ENCODE measurements at regions not wholly inside any gene's neighbourhood (a gene's known extent, or its start where the extent isn't known, plus 50 kb on each side); places are given as distances from the start of the nearest gene placed in this dataset.

DNA sequence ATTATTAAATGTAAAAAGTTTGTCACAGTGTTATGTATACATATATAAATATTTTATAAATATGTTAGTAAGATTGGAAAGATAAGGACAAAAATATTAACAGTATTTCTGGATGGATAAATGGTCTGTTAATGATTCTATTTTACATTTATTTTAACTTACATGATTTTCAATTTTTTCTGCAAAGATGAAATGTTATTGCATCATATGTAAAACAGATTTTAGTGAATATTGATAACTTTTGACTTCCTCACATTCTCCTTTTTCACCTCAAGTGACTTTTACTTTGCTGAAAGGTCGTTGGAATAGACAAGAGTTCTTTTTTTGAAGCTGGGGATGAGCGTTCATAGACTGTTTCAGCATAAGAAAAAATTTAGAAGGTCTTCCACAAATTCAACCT, 1554.7 kb upstream of the TENM4 start:
- no peak overlapping the region for H2BK12ac ChIP-seq (ENCODE audit: low read length in 2 of 2)
- H3K23ac ChIP-seq (ENCODE audit: low read length in 2 of 2) = no peak overlapping the region
- no peak for DNase-seq
- no peak overlapping the region for H3K14ac ChIP-seq (ENCODE audit: low read length in 2 of 2)
- 90% methylated on average over 1 of the region's 2 CpGs for WGBS
- H4K91ac ChIP-seq (ENCODE audit: low read length) = no peak overlapping the region
- no peak overlapping the region for H4K8ac ChIP-seq (ENCODE audit: low read length)
- H2AFZ ChIP-seq (ENCODE audit: low read depth, low read length) = no peak overlapping the region
- H2BK5ac ChIP-seq (ENCODE audit: low read depth, low read length, poor library complexity, severe bottlenecking) = no peak overlapping the region
- no peak overlapping the region for H2BK120ac ChIP-seq (ENCODE audit: low read depth, low read length)
- no peak overlapping the region for H3K4me2 ChIP-seq (ENCODE audit: low read length, poor library complexity, severe bottlenecking)
- no peak overlapping the region for H3K18ac ChIP-seq (ENCODE audit: low read depth in 1 of 2, low read length in 2 of 2)
- no peak overlapping the region for H2AK5ac ChIP-seq (ENCODE audit: low read length, severe bottlenecking)
- H3K27me3 ChIP-seq (ENCODE audit: control insufficient read depth in 1 of 2, insufficient read depth in 1 of 2, low read length in 2 of 2) = no peaks in the 10 kb centered on the region
- H3K4me1 ChIP-seq (ENCODE audit: control insufficient read depth, insufficient read depth, low read depth, low read length) = no peaks in the 10 kb centered on the region
- no peak overlapping the region for H3K27ac ChIP-seq (ENCODE audit: low read length, poor library complexity, severe bottlenecking)
- H3K9ac ChIP-seq (ENCODE audit: low read length) = no peak overlapping the region
- H2BK15ac ChIP-seq (ENCODE audit: low read depth, poor library complexity, severe bottlenecking) = no peak overlapping the region
- no peak overlapping the region for H3K4ac ChIP-seq (ENCODE audit: low read depth in 1 of 2, low read length in 2 of 2)
- H3K9me3 ChIP-seq (ENCODE audit: control insufficient read depth, low read length) = no peaks in the 10 kb centered on the region
- no peak overlapping the region for H3K4me3 ChIP-seq (ENCODE audit: insufficient read depth in 1 of 2, low read depth in 1 of 2, low read length in 2 of 2)
- no peaks in the 10 kb centered on the region for H3K36me3 ChIP-seq (ENCODE audit: control insufficient read depth in 1 of 2, insufficient read depth in 2 of 2, low read depth in 1 of 2, low read length in 2 of 2)
- H3K79me1 ChIP-seq (replicated peaks; ENCODE audit: low read length, poor library complexity, severe bottlenecking) = no peaks in the 10 kb centered on the region

GRCh38 chr11:80993536-80993935, 1552.7 kb upstream of the TENM4 start:
- Histone ChIP-seq H3K36me3 (ENCODE audit: control insufficient read depth in 1 of 2, insufficient read depth in 2 of 2, low read depth in 1 of 2, low read length in 2 of 2) (no peaks in the 10 kb centered on the region), H2BK120ac (ENCODE audit: low read depth, low read length) (no peak overlapping the region), H3K14ac (ENCODE audit: low read length in 2 of 2) (no peak overlapping the region), H2BK12ac (ENCODE audit: low read length in 2 of 2) (no peak overlapping the region), H2AK5ac (ENCODE audit: low read length, severe bottlenecking) (no peak overlapping the region), H2AFZ (ENCODE audit: low read depth, low read length) (no peak overlapping the region), H3K18ac (ENCODE audit: low read depth in 1 of 2, low read length in 2 of 2) (no peak overlapping the region), H3K4me2 (ENCODE audit: low read length, poor library complexity, severe bottlenecking) (no peak overlapping the region), H3K79me1 (replicated peaks; ENCODE audit: low read length, poor library complexity, severe bottlenecking) (no peaks in the 10 kb centered on the region), H4K8ac (ENCODE audit: low read length) (no peak overlapping the region), H3K27me3 (ENCODE audit: control insufficient read depth in 1 of 2, insufficient read depth in 1 of 2, low read length in 2 of 2) (no peaks in the 10 kb centered on the region), H3K9me3 (ENCODE audit: control insufficient read depth, low read length) (no peaks in the 10 kb centered on the region), H2BK5ac (ENCODE audit: low read depth, low read length, poor library complexity, severe bottlenecking) (no peak overlapping the region), H4K91ac (ENCODE audit: low read length) (no peak overlapping the region), H3K4me1 (ENCODE audit: control insufficient read depth, insufficient read depth, low read depth, low read length) (no peaks in the 10 kb centered on the region), H3K4me3 (ENCODE audit: insufficient read depth in 1 of 2, low read depth in 1 of 2, low read length in 2 of 2) (no peak overlapping the region), H2BK15ac (ENCODE audit: low read depth, poor library complexity, severe bottlenecking) (no peak overlapping the region), H3K23ac (ENCODE audit: low read length in 2 of 2) (no peak overlapping the region), H3K27ac (ENCODE audit: low read length, poor library complexity, severe bottlenecking) (peak overlapping the region; percentile 57), H3K4ac (ENCODE audit: low read depth in 1 of 2, low read length in 2 of 2) (no peak overlapping the region), H3K9ac (ENCODE audit: low read length) (no peak overlapping the region)
- peak; percentile 14 for DNase-seq

GRCh38 chr11:80990885-80991284, 1550.1 kb upstream of the TENM4 start:
- Histone ChIP-seq H2AFZ (ENCODE audit: low read depth, low read length) (no peak overlapping the region), H2BK12ac (ENCODE audit: low read length in 2 of 2) (no peak overlapping the region), H3K4me2 (ENCODE audit: low read length, poor library complexity, severe bottlenecking) (no peak overlapping the region), H4K91ac (ENCODE audit: low read length) (no peak overlapping the region), H3K79me1 (replicated peaks; ENCODE audit: low read length, poor library complexity, severe bottlenecking) (no peaks in the 10 kb centered on the region), H3K9ac (ENCODE audit: low read length) (no peak overlapping the region), H3K4ac (ENCODE audit: low read depth in 1 of 2, low read length in 2 of 2) (no peak overlapping the region), H2BK5ac (ENCODE audit: low read depth, low read length, poor library complexity, severe bottlenecking) (no peak overlapping the region), H3K18ac (ENCODE audit: low read depth in 1 of 2, low read length in 2 of 2) (no peak overlapping the region), H3K4me3 (ENCODE audit: insufficient read depth in 1 of 2, low read depth in 1 of 2, low read length in 2 of 2) (no peak overlapping the region), H3K27ac (ENCODE audit: low read length, poor library complexity, severe bottlenecking) (no peak overlapping the region), H3K9me3 (ENCODE audit: control insufficient read depth, low read length) (no peaks in the 10 kb centered on the region), H2BK120ac (ENCODE audit: low read depth, low read length) (no peak overlapping the region), H2BK15ac (ENCODE audit: low read depth, poor library complexity, severe bottlenecking) (no peak overlapping the region), H3K36me3 (ENCODE audit: control insufficient read depth in 1 of 2, insufficient read depth in 2 of 2, low read depth in 1 of 2, low read length in 2 of 2) (no peaks in the 10 kb centered on the region), H3K27me3 (ENCODE audit: control insufficient read depth in 1 of 2, insufficient read depth in 1 of 2, low read length in 2 of 2) (no peaks in the 10 kb centered on the region), H2AK5ac (ENCODE audit: low read length, severe bottlenecking) (no peak overlapping the region), H4K8ac (ENCODE audit: low read length) (no peak overlapping the region), H3K4me1 (ENCODE audit: control insufficient read depth, insufficient read depth, low read depth, low read length) (no peaks in the 10 kb centered on the region), H3K14ac (ENCODE audit: low read length in 2 of 2) (no peak overlapping the region), H3K23ac (ENCODE audit: low read length in 2 of 2) (no peak overlapping the region)
- WGBS = 96% methylated on average over 2 of the region's 2 CpGs
- no peak for DNase-seq

- no peak overlapping the region for H4K91ac ChIP-seq (ENCODE audit: low read length)
- H3K27me3 ChIP-seq (ENCODE audit: control insufficient read depth in 1 of 2, insufficient read depth in 1 of 2, low read length in 2 of 2) = no peaks in the 10 kb centered on the region
- H3K9me3 ChIP-seq (ENCODE audit: control insufficient read depth, low read length) = no peaks in the 10 kb centered on the region
- no peaks in the 10 kb centered on the region for H3K36me3 ChIP-seq (ENCODE audit: control insufficient read depth in 1 of 2, insufficient read depth in 2 of 2, low read depth in 1 of 2, low read length in 2 of 2)
- no peak overlapping the region for H4K8ac ChIP-seq (ENCODE audit: low read length)
- H3K4me2 ChIP-seq (ENCODE audit: low read length, poor library complexity, severe bottlenecking) = no peak overlapping the region
- H2BK15ac ChIP-seq (ENCODE audit: low read depth, poor library complexity, severe bottlenecking) = no peak overlapping the region
- no peak overlapping the region for H2AFZ ChIP-seq (ENCODE audit: low read depth, low read length)
- no peak overlapping the region for H2BK5ac ChIP-seq (ENCODE audit: low read depth, low read length, poor library complexity, severe bottlenecking)
- no peak overlapping the region for H3K4me3 ChIP-seq (ENCODE audit: insufficient read depth in 1 of 2, low read depth in 1 of 2, low read length in 2 of 2)
- no peak overlapping the region for H2AK5ac ChIP-seq (ENCODE audit: low read length, severe bottlenecking)
- WGBS = no CpG with 5 or more reads among the region's 1 CpG
- H2BK12ac ChIP-seq (ENCODE audit: low read length in 2 of 2) = no peak overlapping the region
- H3K14ac ChIP-seq (ENCODE audit: low read length in 2 of 2) = no peak overlapping the region
- H3K4me1 ChIP-seq (ENCODE audit: control insufficient read depth, insufficient read depth, low read depth, low read length) = no peaks in the 10 kb centered on the region
- no peak for DNase-seq
- H2BK120ac ChIP-seq (ENCODE audit: low read depth, low read length) = no peak overlapping the region
- H3K9ac ChIP-seq (ENCODE audit: low read length) = no peak overlapping the region
- H3K27ac ChIP-seq (ENCODE audit: low read length, poor library complexity, severe bottlenecking) = no peak overlapping the region
- H3K18ac ChIP-seq (ENCODE audit: low read depth in 1 of 2, low read length in 2 of 2) = no peak overlapping the region
- H3K4ac ChIP-seq (ENCODE audit: low read depth in 1 of 2, low read length in 2 of 2) = no peak overlapping the region
- no peaks in the 10 kb centered on the region for H3K79me1 ChIP-seq (replicated peaks; ENCODE audit: low read length, poor library complexity, severe bottlenecking)
- H3K23ac ChIP-seq (ENCODE audit: low read length in 2 of 2) = no peak overlapping the region
These were observed 1546.3 kb upstream of the TENM4 start for GRCh38 chr11:80987171-80987570.
